Neutrophil (primary cell): ENCODE measurements at regions not wholly inside any gene's neighbourhood (a gene's known extent, or its start where the extent isn't known, plus 50 kb on each side); places are given as distances from the start of the nearest gene placed in this dataset.

Source experiments
- H3K27ac ChIP-seq: fragments of 200-600 bp; sonication (generic); 2 replicates; pipeline ENCODE4 v1.5.1; 2016; ENCODE audit warnings: mild to moderate bottlenecking, moderate library complexity
- H3K27me3 ChIP-seq: fragments of 200-600 bp; sonication (generic); 2 replicates; pipeline ENCODE4 v1.6.0; 2016; ENCODE audit warnings: mild to moderate bottlenecking
- H3K36me3 ChIP-seq: fragments of 200-600 bp; sonication (generic); 2 replicates; pipeline ENCODE4 v1.5.1; 2017
- H3K4me1 ChIP-seq, 2 experiments: fragments of 200-600 bp in 1 of 2; sonication (generic) in 1 of 2; 1 replicate in 1 of 2; 2 replicates in 1 of 2; pipeline versions ENCODE4 v1.5.1 to v1.6.1; 2013 to 2016; ENCODE audit warnings: low read depth in 1 of 2, low read length in 1 of 2, mild to moderate bottlenecking in 1 of 2, moderate library complexity in 1 of 2; ENCODE audit not compliant: control insufficient read depth in 1 of 2, insufficient read depth in 1 of 2
- H3K4me3 ChIP-seq, 2 experiments: fragments of 200-600 bp in 1 of 2; sonication (generic) in 1 of 2; 1 replicate in 1 of 2; 2 replicates in 1 of 2; pipeline ENCODE4 v1.5.1; 2013 to 2016; ENCODE audit warnings: low read depth in 1 of 2, low read length in 1 of 2, mild to moderate bottlenecking in 1 of 2, moderate library complexity in 1 of 2
- H3K9me3 ChIP-seq: fragments of 200-600 bp; sonication (generic); 2 replicates; pipeline ENCODE4 v1.5.1; 2016
- TF ChIP-seq, protein P1 (sequence below): fragments of 200-600 bp; sonication (generic); IDR thresholded peaks from 2 replicates; pipeline ENCODE4 v1.5.1; 2016; ENCODE audit warnings: antibody characterized with exemption

DNA sequence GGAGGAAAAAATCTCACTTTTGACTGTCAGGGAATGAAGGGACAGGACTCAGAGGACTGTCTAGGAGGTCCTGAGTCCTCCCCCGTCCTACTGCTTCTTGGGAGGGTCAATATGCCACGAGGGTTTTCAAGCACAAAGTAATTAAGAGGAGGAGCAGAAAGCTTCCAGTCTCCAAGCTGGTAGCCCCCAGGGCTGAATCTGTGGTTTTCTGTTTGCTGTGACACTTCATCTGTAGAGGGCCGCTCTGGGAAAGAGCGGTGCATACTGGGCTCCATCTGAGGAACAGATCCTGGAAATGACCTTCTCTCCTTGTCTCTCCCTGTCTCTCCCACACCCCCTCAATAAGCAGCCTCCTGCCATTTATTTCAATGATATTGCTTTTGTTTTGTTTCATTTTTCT lies 180.1 kb upstream of the SDK2 start:
- H3K4me3 ChIP-seq = no peak overlapping the region
- no peaks in the 10 kb centered on the region for H3K36me3 ChIP-seq
- H3K27ac ChIP-seq = no peak overlapping the region
- H3K27me3 ChIP-seq = peaks cover 25% of the 10 kb centered on the region
- no peaks in the 10 kb centered on the region for H3K9me3 ChIP-seq
- TF ChIP-seq, protein P1, sequence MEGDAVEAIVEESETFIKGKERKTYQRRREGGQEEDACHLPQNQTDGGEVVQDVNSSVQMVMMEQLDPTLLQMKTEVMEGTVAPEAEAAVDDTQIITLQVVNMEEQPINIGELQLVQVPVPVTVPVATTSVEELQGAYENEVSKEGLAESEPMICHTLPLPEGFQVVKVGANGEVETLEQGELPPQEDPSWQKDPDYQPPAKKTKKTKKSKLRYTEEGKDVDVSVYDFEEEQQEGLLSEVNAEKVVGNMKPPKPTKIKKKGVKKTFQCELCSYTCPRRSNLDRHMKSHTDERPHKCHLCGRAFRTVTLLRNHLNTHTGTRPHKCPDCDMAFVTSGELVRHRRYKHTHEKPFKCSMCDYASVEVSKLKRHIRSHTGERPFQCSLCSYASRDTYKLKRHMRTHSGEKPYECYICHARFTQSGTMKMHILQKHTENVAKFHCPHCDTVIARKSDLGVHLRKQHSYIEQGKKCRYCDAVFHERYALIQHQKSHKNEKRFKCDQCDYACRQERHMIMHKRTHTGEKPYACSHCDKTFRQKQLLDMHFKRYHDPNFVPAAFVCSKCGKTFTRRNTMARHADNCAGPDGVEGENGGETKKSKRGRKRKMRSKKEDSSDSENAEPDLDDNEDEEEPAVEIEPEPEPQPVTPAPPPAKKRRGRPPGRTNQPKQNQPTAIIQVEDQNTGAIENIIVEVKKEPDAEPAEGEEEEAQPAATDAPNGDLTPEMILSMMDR = no peak
- H3K4me1 ChIP-seq = no peaks in the 10 kb centered on the region

DNA sequence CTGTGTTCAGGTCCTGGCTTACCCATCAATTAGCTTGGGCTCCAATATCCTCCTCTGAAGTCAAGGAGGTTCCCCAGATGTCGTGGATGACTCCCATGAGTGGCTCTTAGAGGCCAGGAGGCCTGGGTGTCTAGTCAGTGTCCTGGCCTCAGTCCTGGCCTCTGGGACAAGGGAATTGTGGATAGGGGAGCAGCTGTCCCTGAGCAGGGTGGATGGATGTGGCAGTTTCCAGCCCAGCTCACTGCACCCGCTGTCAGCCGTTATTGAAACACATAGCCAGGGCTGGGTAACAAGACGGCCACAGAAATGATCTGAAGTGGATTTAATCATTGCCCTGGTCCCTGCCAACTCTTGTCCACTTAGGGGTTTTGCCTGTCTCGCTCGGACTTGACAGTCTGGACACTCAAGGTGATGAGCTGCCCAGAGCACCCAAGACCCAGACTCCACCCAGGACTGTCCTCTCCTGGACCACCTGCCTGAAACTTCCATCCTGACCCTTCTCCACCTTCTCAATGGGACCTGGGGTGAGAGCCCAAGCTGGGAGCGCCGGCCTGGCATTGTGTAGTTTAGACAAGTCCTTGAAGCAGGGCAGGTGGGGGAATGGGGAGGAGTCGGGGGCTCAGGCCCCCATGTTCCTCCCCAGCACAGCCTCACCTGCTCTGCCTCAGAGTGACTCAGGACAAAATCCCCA lies 182.1 kb upstream of the SDK2 start:
- Histone ChIP-seq H3K36me3 (no peaks in the 10 kb centered on the region), H3K27ac (no peak overlapping the region), H3K4me1 (no peaks in the 10 kb centered on the region), H3K4me3 (no peak overlapping the region), H3K9me3 (no peaks in the 10 kb centered on the region), H3K27me3 (peaks cover 10% of the 10 kb centered on the region)
- TF ChIP-seq, protein P1 = no peak

DNA sequence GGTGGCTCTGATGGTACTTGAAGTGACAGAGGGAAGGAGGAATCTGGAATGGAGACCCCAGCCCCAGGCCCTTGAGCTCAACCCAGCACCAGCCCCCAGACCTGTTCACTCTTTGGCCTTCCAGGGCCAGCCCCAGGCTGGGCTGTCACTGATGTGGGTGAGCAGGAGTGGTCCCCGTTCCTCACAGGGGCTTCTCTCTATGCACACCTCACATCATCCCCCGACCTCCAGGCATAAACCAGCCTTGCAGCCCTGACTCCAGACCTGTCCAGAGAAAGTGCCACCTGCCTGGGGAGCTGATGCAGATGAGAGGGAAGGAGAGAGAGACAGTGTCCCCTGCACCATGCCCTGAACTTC lies 182.6 kb upstream of the SDK2 start:
- Histone ChIP-seq H3K36me3 (no peaks in the 10 kb centered on the region), H3K9me3 (no peaks in the 10 kb centered on the region), H3K4me3 (no peak overlapping the region), H3K27me3 (peaks cover 5% of the 10 kb centered on the region), H3K4me1 (no peaks in the 10 kb centered on the region), H3K27ac (no peak overlapping the region)
- TF ChIP-seq, protein P1 = no peak

DNA sequence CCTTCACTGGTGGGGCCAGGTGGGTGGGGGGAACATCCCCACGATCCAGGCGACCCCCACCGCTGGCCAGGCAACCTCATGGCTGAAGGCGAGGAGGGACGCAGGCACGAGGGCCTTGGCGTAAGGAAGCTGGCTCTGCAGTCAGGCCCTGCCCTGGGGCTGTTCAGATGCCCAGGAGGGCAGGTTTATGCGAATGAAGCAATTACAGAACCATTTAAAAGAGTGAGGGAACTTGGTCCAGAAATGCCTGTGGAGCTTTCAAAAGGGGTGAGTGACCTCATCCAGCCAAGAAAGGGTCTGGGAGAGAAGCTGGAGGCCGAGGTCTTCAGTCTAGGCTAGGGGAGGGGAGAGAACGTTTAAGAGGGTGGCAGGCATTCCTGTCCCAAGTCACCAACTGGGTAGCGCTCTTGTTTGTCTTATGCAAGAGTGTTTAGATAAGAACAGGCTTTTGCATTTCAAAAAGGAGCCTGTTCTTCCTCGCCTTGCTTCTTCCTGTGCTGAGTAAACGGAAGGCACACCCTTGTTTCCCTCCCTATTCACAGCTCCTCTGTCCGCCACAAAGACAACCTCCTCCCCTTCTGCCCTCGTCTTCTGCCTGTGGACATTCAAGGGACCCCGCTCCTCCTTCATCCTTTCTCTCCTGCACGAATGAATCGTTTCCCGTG lies 183.5 kb upstream of the SDK2 start:
- Histone ChIP-seq H3K9me3 (no peaks in the 10 kb centered on the region), H3K27ac (no peak overlapping the region), H3K4me1 (no peaks in the 10 kb centered on the region), H3K4me3 (no peak overlapping the region), H3K27me3 (no peaks in the 10 kb centered on the region), H3K36me3 (no peaks in the 10 kb centered on the region)
- TF ChIP-seq, protein P1 = no peak

DNA sequence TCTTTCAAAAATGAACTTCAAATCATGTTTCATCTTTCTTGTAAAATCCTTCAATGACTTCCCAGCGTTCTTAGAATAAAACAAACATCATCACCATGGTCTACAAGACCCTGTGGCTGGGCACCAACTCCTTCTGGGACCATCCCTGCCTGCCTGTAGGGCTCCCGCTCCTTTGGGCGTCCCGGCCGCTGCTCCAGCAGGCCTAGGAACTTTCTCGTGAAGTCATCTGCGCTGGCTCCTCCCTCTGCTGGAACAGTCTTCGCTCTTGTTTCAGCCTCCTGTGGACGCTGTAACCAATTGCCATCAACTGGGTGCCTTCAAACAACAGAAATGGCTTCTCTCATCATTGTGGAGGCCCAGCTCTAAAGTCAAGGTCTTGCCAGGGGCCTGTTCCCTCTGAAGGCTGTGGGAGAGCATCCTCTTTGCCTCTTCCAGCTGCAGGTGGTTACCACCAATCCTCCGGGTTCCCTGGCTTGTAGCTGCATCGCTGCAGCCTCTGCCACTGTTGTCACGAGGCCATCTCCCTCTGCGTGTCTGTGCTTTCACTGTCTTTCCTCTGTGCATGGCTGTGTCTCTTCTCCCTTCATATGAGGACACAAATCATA lies 185.5 kb upstream of the SDK2 start:
- no peaks in the 10 kb centered on the region for H3K4me1 ChIP-seq
- no peak overlapping the region for H3K27ac ChIP-seq
- no peak overlapping the region for H3K4me3 ChIP-seq
- no peaks in the 10 kb centered on the region for H3K36me3 ChIP-seq
- TF ChIP-seq, protein P1 = no peak
- peaks cover 6% of the 10 kb centered on the region for H3K27me3 ChIP-seq
- H3K9me3 ChIP-seq = no peaks in the 10 kb centered on the region
